Keratinocyte (primary cell): ENCODE measurements at regions not wholly inside any gene's neighbourhood (a gene's known extent, or its start where the extent isn't known, plus 50 kb on each side); places are given as distances from the start of the nearest gene placed in this dataset.

Experiments used
- CTCF ChIP-seq, 3 experiments: IDR thresholded peaks in 1 of 3; conservative IDR thresholded peaks in 1 of 3; optimal IDR thresholded peaks in 1 of 3; 2 replicates in 2 of 3; 3 replicates in 1 of 3; pipeline versions ENCODE3 to v1.5.1; 2011; ENCODE audit warnings: low read length in 3 of 3, mild to moderate bottlenecking in 3 of 3, moderate library complexity in 2 of 3, control low read depth in 1 of 3, inconsistent platforms in 1 of 3; ENCODE audit not compliant: insufficient read depth in 2 of 3; ENCODE audit errors: extremely low read depth in 1 of 3
- EZH2 ChIP-seq: IDR thresholded peaks from one replicate; pipeline ENCODE4 v1.6.1; 2012; ENCODE audit warnings: inconsistent platforms, mild to moderate bottlenecking, low read length, moderate library complexity

DNA sequence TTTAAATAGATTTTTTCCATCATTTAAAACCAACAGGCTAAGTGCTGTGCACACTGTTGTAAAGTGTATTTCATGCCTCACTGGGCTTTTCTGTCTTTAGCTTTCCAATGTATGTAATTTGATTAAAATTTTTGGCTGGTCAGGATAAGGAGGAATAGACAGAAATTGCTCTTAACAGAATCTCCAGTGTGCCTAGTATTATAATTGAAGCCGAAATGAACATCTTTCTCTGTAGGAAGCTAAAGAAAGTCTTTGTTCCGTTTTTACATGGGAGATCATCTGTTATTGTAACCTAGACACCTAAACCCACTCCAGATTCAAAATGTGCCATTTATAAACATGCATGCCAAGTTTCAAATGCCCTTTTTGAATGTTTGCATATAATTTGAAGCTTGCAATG lies 54.5 kb upstream of the SMIM15 start:
- TF ChIP-seq CTCF (optimal IDR thresholded peaks at IDR 0.05 in 1 of 3, IDR thresholded peaks at IDR 0.05 in 1 of 3, conservative IDR thresholded peaks at IDR 0.05 in 1 of 3; ENCODE audit: extremely low read depth in 1 of 3, insufficient read depth in 2 of 3, low read length in 3 of 3) (no peak), EZH2 (no peak)
